GM19372 (cell line): ENCODE measurements at regions not wholly inside any gene's neighbourhood (a gene's known extent, or its start where the extent isn't known, plus 50 kb on each side); places are given as distances from the start of the nearest gene placed in this dataset.

ENCODE experiments used
- ATAC-seq: cut with Tn5 transposase; IDR thresholded peaks from one replicate; pipeline ENCODE4 v1.9.1; 2021; ENCODE audit warnings: mild to moderate bottlenecking, low read depth, moderate library complexity; ENCODE audit not compliant: unreplicated experiment

DNA sequence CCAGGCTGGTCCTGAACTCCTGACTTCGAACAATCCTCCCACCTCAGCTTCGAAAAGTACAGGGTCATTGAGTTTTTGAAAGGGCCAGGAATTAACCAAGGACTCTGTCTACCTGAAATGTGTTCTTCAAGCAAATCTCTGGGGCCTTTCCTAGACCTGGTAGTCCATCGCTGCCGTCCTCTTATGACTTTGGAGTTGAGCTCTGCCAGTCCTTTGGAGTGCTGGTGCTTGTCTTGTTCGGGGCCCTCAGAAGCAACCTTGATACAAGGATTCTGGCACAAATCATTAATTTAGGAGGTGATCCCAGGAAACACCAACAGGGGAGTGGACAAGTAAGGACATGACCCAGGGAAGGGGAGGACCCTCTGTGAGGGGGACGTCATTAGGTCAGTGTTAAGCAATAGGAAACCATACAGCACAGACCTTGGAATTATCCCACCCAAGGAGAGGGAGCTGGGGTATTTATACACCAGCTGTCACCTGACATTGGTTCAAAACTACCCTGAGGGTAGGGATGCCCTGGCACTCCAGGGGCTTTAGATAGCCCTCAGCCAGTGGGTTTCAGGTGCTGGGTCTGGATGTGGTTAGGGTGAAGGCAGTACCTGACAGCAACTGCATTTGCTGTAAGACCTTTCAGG lies 187.2 kb downstream of the FOXL1 start:
- no peak for ATAC-seq

DNA sequence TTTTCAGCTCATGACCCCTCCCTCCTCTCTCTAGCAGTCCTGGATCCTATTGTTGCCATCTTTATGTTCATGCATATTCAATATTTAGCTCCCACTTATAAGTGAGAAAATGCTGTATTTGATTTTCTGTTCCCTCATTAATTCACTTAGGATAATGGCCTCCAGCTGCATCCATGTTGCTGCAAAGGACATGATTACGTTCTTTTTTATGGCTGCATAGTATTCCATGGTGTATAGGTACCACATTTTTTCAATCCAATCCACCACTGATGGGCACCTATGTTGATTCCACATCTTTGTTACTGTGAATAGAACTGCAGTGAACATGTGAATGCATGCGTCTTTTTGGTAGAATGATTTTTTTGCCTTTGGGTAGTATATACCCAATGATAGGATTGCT lies 188.4 kb downstream of the FOXL1 start:
- no peak for ATAC-seq

DNA sequence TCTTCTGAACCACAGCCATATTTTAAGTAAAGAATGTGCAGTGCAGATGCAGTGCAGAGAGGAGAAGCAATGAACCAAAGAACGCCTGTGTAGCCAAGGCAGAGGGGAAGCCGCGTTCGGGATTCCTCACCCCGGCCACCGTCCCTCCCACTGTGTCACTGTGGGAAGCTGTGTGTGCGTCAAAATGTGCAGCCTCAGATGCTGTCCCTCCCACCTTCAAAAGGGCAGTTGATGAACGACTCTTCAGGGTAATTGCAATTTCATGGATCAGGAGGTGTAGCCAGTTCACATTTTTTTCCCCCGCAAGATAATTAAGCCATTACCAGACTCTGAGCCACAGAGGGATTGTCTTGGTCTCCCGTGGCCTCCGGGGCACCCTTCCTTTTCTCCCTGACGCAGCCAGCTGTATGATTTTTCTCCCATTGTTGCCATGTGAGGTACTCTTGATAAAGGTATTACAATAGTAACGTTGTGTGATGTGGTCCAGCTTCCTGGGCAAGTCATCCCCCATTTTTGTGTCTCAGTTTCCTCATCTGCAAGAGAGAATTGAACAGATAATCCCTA lies 190.0 kb downstream of the FOXL1 start:
- ATAC-seq = no peak

DNA sequence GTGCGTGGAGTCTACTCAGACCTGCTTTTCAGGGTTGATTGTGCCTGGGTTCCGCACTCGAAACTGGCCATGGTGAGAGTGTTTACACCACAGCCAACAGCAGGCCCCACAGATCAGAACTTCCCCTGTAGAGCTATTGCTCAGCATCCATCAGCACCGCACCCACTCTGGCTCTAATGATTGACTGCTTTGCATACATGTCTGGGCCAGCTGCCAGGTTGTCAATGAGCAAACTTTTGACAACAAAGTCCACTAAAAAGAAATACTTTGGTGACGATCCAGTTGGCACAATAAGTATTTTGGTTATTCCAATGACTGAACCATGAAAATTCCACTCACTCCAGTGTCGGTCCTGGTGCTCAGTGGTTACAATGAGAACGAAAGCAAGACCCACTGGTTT lies 190.7 kb downstream of the FOXL1 start:
- ATAC-seq = no peak

DNA sequence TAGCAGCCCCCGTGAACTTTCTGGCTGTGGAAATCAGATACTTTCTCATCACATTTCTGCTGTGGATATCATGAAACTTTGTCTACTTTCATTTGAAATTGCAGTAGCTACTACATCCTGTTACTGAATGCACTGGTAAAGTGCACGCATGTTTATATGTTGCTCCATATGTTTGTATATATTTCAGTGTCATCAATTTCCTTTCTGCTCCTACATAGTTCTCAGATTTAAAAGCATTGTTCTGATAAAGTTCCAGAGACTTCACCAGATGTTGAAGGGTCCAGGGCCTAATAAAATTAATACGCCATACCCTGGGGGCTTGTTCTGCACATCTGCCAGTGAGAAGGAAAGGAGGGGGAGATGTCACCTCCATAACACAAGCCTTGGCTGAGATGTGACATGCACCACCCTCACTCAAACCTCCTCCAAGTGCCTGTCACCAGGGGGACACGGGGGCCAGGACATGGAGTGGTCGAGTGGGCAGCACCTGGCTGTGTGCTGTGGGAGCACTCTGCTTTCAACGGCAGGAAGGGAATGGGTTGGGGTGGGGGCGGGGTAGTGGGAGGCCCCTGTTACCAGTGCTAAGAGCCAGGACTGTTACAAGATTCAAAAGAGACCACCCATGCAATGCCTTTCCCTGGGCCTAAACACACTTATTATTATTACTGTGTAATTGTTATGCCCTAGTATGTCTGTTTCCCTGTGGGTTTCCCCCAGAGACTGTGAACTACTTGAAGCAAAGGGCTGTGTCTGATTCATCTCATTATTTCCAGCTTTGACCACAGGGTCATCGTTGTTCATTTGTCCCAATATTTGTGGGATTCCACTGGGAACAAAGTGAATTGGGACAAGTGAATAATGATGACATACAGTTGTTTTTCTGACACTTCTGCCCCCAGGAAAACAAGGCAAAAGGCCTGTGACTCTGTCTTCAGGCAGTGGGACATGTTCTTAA lies 193.4 kb downstream of the FOXL1 start:
- no peak for ATAC-seq

DNA sequence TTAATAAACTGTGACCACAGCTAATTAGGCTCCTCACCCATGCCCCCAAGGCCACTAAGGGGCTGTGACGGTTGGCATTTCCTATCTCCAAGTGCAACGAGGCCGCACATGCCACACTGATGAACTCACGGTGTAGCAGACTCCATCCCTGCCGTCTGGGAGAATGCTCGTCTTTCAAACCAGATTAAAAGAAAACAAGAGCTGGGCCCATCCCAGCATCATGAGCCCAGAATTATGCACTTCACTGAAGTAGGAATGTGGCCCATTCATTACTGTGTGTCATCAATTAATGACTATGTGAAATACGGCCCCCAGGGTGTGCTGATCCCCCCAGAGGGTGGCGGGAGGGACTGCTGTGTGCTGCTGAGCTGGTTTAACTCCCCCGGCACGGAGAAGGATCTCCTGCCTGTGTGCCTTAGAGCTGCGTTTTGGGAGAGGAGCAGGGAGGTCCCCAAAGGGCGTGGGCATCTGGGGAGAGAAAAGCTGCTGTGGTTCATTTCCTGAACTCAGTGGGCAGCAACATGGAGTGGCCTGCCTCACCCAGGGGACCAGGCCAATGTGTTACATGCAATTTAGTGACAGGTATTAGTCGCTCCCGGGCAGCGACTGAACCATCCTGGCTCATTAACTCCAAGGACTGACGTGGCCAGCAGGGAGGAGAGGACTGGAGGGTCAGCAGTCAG lies 194.5 kb downstream of the FOXL1 start:
- no peak for ATAC-seq

DNA sequence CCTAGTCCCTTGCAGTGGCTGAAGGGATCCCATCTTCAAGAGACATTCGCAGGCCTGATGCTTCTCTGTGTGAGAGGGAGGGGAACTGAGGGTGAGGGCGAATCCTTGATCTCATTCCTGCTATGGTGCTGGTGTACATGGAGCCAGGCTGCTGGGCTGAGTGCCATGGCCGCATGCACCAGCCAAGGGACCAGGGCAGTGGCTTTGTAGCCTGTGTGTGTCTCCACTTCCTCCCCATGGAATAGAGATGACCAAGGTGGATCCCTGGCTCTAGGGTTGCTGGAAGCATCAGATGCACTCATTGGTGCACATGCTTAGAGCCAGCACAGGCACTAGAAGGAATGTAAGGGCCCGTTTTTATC lies 195.0 kb downstream of the FOXL1 start:
- ATAC-seq = no peak

DNA sequence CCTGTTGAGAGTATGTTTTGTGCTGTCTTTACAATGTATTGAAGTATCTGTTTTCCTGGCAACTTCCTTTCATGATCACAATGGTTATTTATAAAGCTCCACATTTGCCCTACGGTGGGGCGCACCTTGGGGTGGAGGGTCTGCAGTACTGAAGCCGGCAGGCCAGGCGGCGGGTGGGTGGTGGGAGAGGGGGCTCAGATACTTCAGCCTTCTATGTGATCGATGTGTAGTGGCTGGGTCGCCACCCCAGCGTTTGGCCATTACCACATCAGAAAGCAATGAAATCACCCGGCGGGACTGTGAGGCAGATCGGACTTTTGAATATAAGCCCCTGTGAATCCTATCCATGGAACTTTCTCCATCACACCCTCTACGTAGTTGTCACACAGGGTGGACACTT lies 196.6 kb downstream of the FOXL1 start:
- no peak for ATAC-seq

DNA sequence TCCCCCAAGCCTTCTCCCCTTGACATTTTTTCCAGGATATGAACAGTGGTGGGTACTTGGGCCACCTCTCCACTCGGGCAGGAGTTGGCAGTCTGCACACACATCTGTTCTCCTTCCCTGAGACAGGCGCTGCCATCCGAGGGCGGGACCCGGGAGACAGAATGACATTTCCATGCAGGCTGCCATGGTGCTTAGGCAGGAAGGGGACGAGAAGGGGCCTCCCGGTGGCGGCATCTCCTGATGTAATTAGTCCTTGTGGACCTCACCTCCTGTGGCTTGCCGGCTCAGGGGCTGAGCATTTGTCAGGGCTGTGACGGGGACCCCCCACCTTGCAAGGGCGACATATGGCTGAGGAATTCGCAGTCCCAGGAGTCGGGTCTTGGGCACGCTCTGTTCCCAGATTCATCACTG lies 197.2 kb downstream of the FOXL1 start:
- no peak for ATAC-seq

DNA sequence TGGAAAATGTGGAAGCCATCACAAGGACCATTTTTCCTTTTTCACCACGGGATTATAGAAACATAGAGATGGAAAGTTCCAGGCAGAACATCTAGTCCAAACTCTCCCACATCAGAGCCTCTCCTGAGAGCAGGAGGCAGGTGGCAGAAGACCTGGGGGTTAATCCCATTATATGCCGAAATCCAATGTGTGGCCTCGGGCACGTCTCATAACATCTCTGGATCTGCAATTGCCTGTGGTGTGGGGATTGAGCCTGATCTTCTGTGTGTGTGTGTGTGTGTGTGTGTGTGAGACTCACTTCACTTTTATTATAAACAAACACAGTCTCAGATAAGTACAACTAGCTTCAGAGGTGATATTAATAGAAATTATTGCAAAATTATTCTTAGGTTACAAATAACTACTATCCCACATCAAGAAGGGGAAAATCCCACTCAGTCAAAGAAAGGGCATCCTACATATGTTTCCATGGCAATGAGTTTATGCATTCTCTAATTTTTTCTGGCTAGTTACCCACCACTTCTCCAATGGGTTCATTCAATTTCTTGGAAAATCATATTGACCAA lies 199.1 kb downstream of the FOXL1 start:
- no peak for ATAC-seq

DNA sequence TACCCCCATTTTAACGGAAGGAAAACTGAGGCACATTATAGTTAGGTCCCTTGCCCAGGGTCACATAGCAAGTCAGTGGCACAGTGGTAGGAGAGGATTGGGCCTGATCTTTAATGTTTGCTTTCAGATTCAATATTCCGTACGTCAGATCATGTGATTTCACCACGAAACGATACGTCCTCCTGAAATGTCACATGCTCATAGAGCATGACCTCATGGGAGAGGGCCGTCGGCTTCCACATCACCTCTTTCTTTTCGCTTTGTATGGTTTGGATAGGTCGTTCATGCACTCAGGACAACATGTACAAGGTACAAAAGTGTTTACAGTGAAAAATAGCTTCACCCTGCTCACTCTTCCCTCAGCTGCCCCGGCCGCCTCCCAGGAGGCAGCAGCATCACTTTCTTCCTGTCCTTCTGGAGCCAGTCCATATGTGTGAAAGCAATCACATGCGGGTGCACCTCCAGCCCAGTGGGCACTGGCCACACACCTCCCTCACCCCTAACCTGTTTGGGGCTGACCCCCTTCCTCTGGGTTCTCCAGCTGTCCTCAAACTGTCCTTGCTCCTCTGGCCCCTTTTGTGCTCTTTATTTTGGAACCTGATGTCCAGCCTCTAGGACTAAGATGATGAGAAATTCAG lies 199.9 kb downstream of the FOXL1 start:
- ATAC-seq = no peak

DNA sequence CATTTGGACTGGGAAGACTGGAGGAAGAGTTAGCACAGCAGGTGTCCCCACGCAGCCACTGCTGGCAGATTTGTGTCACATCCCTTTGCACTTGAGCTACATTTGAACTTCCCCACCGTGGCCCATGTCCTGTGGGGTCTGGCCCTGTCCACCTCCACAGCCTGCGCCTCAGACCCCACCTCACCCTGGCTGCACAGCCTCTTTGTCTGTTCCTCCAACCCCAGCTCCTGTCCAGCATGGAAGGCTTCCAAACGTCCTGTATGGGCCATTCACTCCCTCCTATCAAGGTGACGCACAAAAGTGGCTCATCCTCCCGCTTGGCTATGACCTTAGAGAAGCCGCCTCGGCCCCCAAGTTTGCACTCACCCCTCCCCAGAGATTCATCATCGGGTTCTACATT lies 200.6 kb downstream of the FOXL1 start:
- no peak for ATAC-seq

DNA sequence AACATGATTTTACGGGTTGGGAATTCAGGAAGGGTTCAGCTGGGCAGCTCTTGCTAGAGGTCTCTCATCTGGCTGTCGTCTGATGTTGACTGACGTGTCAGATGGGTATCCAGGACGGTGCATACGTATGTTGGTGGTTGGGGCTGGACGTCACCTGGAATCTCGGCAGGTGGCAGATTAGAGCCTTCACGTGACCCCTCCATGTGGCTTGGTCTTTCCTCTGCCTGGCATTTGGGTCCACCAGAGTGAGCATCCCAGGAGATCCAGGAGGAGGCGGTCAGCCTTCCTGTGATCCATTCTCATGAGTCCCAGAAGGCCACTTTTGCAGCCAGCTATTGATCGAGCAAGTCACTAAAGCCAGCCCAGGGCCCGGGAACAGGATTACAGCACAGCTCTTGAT lies 202.7 kb downstream of the FOXL1 start:
- ATAC-seq = no peak

DNA sequence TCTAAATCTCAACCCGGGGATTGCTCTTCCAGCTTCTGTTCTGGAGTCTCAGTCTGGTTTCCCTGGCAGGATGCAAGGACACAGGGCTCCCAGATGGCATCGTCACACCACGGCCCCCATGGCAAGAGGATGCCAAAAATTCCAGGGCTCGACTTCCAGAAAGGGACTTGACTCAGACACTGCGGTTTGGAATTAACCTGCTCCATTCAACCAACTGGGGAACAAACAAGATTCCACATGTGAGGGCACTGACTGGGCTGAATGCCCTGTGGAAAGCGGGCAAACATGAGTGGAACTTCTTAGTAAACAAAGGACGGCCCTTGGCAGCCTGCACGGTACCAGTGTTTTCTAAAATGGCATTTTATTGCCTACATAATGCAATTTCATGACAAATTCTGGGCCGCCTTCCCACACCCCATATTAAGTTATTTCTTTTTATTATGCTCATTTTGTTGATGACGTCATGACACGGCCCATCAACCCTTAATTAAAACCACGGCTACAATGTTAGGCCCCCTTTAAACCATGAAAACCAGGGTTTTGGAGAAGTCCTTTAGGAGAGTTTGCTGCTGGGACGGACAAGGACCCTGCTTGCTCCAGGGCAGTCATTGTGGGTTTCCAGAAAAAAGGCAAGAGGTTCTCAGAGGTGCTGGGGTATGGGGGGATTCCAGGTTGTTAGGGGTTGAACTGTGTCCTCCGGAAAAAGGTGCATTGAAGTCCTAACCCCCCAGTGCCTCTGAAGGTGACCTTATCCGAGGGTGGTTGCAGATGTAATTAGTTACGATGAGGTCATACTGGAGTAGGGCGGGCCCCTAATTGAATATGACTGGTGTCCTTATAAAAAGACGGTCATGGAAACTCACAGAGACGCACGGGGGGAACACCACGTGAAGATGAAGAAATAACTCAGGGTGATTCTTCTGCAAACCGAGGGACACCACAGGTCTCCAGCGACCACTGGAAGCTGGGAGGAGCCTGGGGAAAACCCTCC lies 205.6 kb downstream of the FOXL1 start:
- ATAC-seq = no peak

DNA sequence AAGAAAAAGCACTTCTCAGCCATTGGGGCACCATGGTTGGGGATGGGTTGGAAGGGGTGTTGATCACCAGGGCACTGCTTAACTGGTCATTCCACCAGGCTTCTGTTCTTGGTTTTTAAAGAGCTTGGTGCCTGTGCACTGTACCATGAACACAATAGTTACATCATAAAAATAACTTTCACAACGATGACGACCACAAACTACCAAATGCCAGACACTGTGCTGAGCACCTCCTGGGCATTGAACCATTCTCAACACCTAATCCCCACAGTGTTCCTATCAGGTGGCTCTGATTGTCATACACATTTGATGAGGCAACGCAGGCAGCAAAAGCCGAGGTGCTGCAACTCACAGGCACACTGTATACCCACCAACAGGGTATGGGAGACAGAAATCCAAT lies 208.0 kb downstream of the FOXL1 start:
- ATAC-seq = no peak

DNA sequence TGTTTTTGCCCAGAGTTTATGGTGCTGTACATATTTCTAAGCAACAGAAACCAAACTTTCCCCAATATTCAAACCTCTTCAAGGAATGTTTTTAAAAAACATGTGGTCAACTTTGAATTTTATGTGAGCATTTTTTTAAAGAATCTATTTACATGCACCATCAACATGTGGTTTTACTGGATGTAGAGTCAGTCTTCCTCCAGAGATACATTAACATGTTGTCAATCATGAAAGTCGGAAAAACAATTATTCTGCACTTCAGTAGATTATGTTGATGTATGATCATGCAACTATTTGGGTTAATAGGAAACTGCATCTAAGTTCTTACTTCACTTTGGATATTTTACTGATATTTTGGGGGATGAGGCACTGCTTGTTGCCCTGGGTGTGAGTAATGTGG lies 208.6 kb downstream of the FOXL1 start:
- no peak for ATAC-seq

DNA sequence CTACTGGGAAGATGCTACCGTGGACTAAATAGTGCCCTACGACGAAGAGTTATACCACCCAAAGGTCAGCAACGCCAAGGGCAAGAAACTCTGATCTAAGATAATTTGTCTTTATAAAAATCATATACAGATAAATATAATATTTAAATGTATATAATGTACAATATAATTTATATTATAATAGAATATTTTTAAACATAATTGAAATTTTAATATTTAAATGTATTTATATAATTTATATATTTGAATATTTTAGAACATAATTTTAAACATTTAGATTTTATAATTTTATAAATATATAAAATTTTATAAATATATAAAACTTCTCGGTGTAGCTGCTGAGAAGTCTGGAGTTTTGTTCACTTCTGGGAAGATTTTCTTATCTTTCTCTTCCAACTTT lies 209.2 kb downstream of the FOXL1 start:
- ATAC-seq = no peak

DNA sequence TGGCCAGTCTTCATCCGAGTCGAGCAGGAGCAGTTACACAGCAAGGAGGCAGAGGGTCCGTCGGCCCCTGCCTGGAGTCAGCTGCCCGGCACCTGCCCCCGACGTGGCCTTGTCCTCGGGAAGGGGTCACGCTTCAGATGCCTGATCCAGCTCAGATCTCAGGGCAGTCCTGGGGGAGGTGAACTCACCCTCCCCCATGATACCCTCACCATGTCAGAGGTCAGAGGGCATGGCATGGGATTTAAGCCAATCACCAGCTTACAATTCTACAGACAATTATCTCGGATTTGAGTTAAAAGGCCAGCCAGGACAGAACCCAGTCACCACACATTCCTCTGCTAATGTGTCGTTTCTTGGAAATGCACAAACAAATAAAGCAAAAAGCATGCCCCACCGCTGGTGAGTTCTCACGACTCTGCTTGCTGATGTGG lies 211.3 kb downstream of the FOXL1 start:
- no peak for ATAC-seq
